ENCODE measurements at regions not wholly inside any gene's neighbourhood (a gene's known extent, or its start where the extent isn't known, plus 50 kb on each side); places are given as distances from the start of the nearest gene placed in this dataset.
"Not testable (repeated sequence)": the region's sequence is repeated elsewhere in the genome, so short reads cannot be mapped to it uniquely, and the experiment has no call there.

GRCh38 chr5:138635265-138635664 is 60.1 kb upstream of the HSPA9 start:
- intact Hi-C loops (cut with DNase I) = no loop called here
- 46% methylated on average over 3 of the region's 3 CpGs for WGBS (ENCODE audit: insufficient coverage, low coverage, low lambda C conversion rate, missing lambda C conversion rate)
- H3K27ac ChIP-seq = no peak overlapping the region

GRCh38 chr5:138634804-138635203 is 59.6 kb upstream of the HSPA9 start:
- ATAC-seq; H3K36me3 ChIP-seq; H3K4me1 ChIP-seq; H3K4me3 ChIP-seq; H3K9me3 ChIP-seq; H3K27me3 ChIP-seq; DNase-seq; intact Hi-C loops (cut with DNase I); H3K27ac ChIP-seq: not testable (repeated sequence)
- 60% methylated on average over 4 of the region's 4 CpGs for whole genome bisulfite sequencing (ENCODE audit: insufficient coverage, low coverage, low lambda C conversion rate, missing lambda C conversion rate)

More at GRCh38 chr5:138635265-138635664, 60.1 kb upstream of the HSPA9 start:
- DNase-seq = no peak
- H3K27me3 ChIP-seq = no peaks in the 10 kb centered on the region
- ATAC-seq = no peak
- H3K9me3 ChIP-seq = no peaks in the 10 kb centered on the region
- no peak for TF ChIP-seq POLR2A (IDR thresholded peaks at IDR 0.05)
- no peak for TF ChIP-seq CTCF (IDR thresholded peaks at IDR 0.05)
- no peaks in the 10 kb centered on the region for H3K36me3 ChIP-seq
- H3K4me3 ChIP-seq = no peak overlapping the region
- H3K4me1 ChIP-seq = no peaks in the 10 kb centered on the region

GRCh38 chr5:138632900-138633489 is 57.8 kb upstream of the HSPA9 start:
- intact Hi-C loops (cut with DNase I) = no loop called here
- peak; percentile 47 to 68 (median 56) for DNase-seq
- H3K36me3 ChIP-seq = no peaks in the 10 kb centered on the region
- no peak overlapping the region for H3K27ac ChIP-seq
- H3K9me3 ChIP-seq = no peaks in the 10 kb centered on the region
- ATAC-seq = peak; percentile 76 to 89 (median 83)
- H3K4me3 ChIP-seq = no peak overlapping the region
- 11% methylated on average over 11 of the region's 17 CpGs for WGBS (ENCODE audit: insufficient coverage, low coverage, low lambda C conversion rate, missing lambda C conversion rate)
- H3K27me3 ChIP-seq = no peaks in the 10 kb centered on the region
- TF ChIP-seq CTCF (IDR thresholded peaks at IDR 0.05) = peak; percentile 29 to 55 (median 34)
- no peak for TF ChIP-seq POLR2A (IDR thresholded peaks at IDR 0.05)
- no peaks in the 10 kb centered on the region for H3K4me1 ChIP-seq

- H3K4me1 ChIP-seq = no peaks in the 10 kb centered on the region
- H3K27ac ChIP-seq = no peak overlapping the region
- H3K36me3 ChIP-seq = no peaks in the 10 kb centered on the region
- no peak for DNase-seq
- no peak for ATAC-seq
- no peaks in the 10 kb centered on the region for H3K9me3 ChIP-seq
- no peak for TF ChIP-seq CTCF (IDR thresholded peaks at IDR 0.05)
- no peak for TF ChIP-seq POLR2A (IDR thresholded peaks at IDR 0.05)
- 73% methylated on average over 5 of the region's 5 CpGs for WGBS (ENCODE audit: insufficient coverage, low coverage, low lambda C conversion rate, missing lambda C conversion rate)
- H3K27me3 ChIP-seq = no peaks in the 10 kb centered on the region
- H3K4me3 ChIP-seq = no peak overlapping the region
- intact Hi-C loops (cut with DNase I) = no loop called here
Measured at GRCh38 chr5:138631096-138631928, 56.1 kb upstream of the HSPA9 start.

GRCh38 chr5:138629392-138629791 is 54.2 kb upstream of the HSPA9 start:
- H3K4me1 ChIP-seq = no peaks in the 10 kb centered on the region
- H3K27me3 ChIP-seq = no peaks in the 10 kb centered on the region
- DNase-seq (no peak), ATAC-seq (no peak)
- no peak overlapping the region for H3K4me3 ChIP-seq
- H3K9me3 ChIP-seq = no peaks in the 10 kb centered on the region
- TF ChIP-seq POLR2A (IDR thresholded peaks at IDR 0.05) (no peak), CTCF (IDR thresholded peaks at IDR 0.05) (no peak)
- no peaks in the 10 kb centered on the region for H3K36me3 ChIP-seq
- 76% methylated on average over 3 of the region's 3 CpGs for WGBS (ENCODE audit: insufficient coverage, low coverage, low lambda C conversion rate, missing lambda C conversion rate)
- intact Hi-C loops (cut with DNase I) = no loop called here
- no peak overlapping the region for H3K27ac ChIP-seq
